ENCODE measurements at regions not wholly inside any gene's neighbourhood (a gene's known extent, or its start where the extent isn't known, plus 50 kb on each side); places are given as distances from the start of the nearest gene placed in this dataset.

DNA sequence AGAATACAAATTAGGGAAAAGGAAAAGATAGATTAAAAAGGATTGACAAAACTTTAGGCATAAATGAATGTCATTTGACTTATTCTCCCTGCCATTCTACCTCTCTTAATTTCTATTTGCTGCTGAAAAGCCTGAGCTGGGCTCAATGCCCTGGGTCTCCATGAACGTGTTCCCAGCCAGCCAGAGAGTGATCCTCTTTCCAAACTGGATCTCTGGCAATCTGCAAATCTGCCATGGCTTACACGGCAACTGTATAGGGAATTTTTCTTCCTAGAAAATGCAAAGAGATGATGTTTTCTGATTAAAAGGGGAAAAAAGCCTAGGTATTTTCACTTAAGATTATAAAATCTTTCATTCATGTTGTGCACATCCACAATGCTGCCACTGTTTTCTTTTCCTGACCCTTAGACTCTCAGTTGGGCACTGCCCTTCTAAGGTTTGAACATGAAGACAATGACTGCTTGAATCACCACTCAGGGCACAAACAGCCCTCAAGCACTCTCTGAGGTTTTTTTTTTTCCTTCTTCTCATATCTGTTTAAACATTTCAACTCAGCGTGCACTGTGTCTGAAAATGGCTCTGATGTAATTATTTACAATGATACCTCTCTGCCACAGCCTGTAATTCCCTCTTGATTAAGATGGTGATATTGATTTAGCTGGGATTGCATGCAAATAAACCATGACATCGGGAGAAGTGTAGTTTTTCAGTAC is 60.3 kb downstream of the DACT1 start:
- DNase-seq (ENCODE audit: low read depth in 2 of 2): no peak

DNA sequence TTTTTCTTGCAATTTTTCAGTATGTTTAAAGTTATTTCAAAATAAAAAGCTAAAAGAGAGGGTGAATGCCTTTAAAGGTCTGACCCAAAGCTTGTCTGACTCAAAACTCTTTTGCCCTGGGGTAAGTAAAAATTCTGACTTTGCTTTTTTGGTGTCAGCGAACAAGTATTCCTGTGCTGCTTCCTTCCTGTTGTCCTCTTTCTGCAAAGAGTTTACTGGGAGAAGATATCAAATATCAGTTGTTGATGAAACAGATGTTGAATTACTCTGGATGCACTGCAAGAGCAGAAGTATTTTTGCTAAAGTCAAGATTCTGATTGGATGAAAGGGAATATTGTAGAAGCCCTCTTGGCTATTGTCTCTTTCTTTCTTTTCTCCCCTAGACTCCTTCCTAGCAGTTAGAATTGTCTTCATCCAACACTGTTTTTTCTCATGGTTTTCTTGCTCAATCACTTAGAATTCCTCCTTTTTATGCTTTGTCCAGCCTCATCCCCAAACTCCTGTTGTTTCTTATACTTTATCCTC is 62.0 kb downstream of the DACT1 start:
- no peak for DNase-seq (ENCODE audit: low read depth in 2 of 2)

DNA sequence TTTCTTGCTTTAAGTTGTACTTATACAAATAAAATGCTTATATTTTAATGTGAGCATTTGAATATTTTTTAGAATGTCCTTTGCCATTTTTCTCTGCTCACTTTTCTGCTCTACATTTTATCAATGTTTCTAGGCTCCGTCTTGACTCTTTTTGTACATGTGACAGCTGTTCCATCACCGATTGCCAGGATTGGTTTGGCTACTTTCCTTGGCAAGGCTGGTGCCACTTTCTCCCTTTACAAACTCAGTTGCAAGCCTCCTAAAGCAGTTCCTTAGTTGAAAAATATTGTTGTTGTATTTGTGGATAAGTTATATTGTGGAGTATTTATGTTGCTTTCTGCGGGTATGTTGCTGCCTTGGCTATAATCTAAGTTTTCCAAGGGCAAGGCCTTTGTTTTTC is 63.4 kb downstream of the DACT1 start:
- DNase-seq (ENCODE audit: low read depth in 2 of 2): no peak

DNA sequence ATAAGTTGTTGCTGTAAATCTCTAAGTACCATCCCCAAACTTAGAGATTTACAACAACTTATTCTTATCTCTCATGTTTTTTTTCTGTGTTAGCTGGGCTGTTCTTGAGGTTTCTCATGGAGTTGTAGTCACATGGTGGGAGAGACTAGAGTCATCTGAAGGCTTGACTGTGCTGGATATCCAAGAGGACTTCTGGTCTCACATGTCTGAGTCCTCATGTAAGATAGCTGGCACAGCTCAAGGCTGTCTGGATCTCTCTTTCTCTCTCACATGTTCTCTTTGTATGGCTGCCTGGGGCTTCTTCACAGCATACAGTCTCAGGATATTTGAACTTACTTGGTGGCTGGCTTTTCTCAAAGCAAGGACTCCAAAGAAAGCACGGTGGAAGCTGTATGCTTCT is 63.8 kb downstream of the DACT1 start:
- DNase-seq (ENCODE audit: low read depth in 2 of 2): no peak

DNA sequence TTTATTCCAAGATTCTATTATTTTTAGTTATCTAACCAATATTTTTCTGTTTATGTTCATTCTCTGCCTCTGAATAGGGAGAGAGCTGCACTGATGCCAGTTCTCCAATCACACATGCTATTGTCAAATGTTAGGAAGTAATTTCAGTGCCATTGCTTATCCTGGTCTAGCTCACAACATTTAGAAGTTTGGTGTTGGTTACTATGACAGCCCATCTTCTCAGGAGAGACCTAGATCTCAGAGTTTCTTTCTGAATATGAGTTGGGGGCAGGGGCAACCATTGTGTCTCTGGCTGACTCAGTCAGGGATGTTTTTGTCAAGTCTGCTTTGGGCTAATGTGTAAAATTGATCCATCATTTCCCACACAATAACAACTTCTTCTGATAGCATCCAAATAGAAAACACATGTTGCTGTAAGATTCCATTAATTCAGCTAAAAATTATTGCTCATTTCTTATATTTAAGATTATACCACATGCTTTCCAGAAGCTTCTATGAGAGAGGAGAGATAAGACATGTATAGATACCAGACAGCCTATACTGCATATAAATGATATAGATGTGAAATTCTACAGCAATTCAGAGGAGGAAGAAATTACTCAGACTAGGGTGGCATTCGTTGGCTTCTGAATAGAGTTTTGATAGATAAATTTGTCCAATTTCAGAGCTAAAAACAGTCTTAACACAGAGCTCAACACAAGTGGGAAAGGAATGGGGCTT is 64.8 kb downstream of the DACT1 start:
- DNase-seq (ENCODE audit: low read depth in 2 of 2): no peak

DNA sequence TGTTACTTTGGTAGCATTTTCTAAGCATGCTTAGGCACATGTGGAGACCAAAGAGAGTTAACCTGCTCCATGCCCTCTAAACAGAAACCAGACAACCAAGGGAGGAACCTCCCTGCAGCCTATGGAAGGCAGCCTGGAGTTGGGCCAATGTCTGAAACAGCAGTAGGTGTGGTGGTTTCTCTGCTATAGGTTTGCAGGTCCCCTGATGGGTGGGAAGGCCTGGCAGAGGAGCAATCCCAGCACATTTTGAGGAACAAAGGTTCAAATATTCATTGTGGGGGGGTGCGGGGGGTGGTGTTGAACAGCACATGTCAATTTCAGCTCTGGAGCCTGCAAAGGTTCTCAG is 65.4 kb downstream of the DACT1 start:
- DNase-seq (ENCODE audit: low read depth in 2 of 2): no peak

DNA sequence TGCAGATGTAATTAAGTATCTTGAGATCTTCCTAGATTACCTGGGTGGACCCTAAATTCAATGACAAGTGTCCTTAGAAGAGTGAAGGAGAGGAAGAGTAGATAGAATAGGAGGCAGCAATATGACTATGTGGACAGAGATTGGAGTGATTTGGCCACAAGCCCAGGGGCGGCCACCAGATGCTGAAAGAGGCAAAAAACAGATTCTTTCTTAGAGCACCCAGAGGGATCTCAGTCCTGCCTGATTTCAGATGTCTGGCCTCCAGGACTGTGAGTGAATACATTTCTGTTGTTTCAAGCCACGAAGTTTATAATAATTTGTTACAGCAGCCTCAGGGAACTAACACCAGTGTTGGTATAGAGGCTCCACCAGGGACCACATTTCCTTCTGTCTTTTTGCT is 67.3 kb downstream of the DACT1 start:
- DNase-seq (ENCODE audit: low read depth in 2 of 2): no peak

DNA sequence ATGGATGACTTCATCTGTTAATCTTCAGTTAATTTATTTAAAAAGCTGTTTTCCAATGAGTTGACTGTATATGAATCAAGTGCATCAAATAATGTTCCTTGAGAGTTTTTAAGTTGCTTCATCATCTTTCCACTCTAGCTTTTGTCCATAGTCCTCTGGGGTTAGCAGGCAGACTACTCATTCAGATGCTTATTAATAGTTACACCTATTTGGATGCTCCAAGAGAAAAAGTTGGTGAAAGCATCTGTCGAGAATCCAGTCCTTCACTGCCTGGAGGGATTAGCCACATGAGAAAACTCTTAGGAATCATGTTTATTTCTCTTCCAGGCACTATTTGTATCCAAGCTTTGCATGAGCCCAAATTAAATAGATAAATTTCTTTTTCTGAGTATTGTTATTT is 70.2 kb downstream of the DACT1 start:
- DNase-seq (ENCODE audit: low read depth in 2 of 2): no peak

DNA sequence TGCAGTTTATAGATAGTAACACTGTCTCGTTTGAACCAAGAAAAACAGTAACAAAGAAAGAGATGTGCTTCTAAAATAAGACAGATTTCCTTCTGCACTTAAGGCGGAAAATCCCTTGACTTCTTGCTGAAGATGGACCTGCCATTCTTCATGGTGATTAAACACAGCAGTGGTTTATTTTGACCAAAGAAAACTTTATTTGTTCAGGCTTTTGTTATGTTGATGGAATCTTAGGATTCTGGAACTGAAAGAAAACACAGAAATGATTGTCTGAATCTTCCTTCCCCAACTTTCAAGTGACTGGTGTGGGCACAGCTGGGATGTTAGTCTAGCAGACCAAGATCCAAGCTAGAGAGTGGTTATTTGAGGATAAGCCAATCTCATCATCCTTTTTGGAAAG is 72.2 kb downstream of the DACT1 start:
- no peak for DNase-seq (ENCODE audit: low read depth in 2 of 2)

DNA sequence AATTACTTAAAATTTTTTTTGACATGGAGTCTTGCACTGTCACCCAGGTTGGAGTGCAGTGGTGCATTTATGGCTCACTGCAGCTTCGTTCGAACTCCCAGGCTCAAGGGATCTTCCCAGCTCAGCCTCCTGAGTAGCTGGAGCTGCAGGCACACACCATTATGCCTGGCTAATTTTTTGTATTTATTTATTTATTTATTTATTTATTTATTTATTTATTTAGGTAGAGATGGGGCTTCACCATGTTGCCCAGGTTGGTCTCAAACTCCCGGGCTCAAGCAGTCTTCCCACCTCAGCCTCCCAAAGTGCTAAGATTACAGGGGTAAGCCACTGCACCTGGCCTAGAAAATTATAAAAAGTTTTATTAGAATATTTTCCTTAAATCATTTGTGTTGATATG is 73.6 kb downstream of the DACT1 start:
- DNase-seq (ENCODE audit: low read depth in 2 of 2): no peak

DNA sequence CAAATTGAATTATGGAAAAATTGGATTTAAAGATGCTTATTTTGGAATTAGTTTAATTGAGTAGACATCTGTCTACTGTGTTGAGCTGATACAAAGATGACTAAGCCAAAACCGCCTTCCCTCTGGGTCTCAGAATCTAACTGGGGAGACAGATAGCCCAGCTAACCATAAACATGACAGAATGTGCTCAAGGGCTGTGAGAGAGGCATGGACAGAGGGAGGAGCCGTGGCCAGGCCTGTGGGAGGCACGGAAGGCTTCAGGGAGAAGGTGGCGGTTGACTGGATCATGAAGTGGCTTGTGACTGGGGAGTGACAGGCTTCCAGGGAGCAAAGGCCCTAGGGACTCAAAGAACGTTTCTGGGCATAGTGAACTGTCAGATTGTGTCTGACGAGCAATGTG is 74.6 kb downstream of the DACT1 start:
- DNase-seq (ENCODE audit: low read depth in 2 of 2): no peak

DNA sequence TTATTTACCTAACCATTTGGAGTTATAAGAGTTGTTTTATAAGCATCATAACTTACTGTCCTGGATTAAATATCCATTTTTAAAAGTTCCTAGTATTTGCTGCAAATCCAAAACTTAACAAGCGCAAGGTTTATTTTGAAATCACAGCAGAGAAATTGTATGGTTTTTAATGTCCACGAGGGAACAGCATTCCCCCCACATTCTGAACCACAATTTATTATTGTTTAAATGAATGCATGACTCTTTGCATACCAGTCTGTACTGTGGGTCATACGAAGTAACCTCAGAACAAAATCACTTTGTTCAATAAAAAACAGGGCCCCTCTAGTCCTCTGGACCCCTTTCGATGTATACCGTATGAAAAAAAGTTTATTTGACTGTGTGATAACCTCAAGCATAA is 75.9 kb downstream of the DACT1 start:
- no peak for DNase-seq (ENCODE audit: low read depth in 2 of 2)

DNA sequence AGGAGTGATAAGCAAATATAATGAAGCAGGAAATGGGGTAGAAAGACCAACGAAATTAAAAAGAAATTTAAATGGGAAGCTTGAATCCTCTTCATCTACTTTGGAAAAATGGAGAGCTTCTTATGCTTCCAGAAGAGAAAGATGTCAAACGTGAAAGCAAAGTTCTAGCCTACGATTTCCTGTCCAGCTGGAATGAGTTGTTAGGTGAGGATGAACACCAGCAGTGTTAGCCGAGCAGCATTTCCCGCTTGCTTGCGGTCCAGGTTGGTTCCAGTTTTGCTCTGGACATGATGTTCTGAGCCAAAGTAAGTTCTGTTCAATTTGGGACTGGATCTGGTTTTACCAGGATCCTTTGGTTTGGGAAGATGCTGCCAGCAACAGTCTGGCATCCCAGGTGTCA is 78.9 kb downstream of the DACT1 start:
- no peak for DNase-seq (ENCODE audit: low read depth in 2 of 2)

DNA sequence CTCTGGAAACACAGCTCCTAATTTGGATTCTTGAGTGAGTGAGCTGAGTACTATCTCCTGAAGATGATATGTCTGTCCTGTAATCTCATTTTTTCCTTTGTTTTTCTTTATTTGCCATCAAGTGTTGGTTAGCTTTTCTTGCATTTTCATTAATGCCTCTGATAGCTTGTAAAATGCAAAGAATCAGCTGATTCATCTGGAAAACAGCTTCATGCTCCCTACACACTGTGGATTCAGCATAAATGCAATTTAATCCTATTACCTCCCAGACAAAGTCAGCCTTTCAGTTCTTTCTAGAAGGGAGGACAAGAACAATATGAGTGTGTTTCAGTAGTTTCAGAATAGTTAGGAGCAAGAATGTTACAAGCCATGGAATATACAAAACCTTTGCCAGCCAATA is 79.4 kb downstream of the DACT1 start:
- no peak for DNase-seq (ENCODE audit: low read depth in 2 of 2)

DNA sequence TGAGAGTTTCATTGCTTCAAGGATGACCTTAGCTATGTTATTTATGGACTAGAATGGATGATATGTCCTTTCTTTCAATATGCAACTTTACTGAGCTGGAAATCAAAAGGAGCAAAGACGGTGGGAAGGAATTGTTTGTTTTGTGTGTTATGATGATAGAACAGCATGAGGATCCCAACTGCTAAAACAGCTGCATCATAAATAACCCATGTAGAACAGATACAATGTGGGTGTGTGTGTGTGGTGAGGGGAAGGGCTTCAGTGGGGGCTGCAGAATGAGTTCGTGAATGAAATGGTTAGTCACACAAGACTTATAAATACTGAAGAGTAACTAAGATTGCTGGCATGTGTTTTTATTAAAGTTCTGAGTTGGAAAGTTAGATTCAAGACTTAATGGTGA is 80.1 kb downstream of the DACT1 start:
- no peak for DNase-seq (ENCODE audit: low read depth in 2 of 2)

DNA sequence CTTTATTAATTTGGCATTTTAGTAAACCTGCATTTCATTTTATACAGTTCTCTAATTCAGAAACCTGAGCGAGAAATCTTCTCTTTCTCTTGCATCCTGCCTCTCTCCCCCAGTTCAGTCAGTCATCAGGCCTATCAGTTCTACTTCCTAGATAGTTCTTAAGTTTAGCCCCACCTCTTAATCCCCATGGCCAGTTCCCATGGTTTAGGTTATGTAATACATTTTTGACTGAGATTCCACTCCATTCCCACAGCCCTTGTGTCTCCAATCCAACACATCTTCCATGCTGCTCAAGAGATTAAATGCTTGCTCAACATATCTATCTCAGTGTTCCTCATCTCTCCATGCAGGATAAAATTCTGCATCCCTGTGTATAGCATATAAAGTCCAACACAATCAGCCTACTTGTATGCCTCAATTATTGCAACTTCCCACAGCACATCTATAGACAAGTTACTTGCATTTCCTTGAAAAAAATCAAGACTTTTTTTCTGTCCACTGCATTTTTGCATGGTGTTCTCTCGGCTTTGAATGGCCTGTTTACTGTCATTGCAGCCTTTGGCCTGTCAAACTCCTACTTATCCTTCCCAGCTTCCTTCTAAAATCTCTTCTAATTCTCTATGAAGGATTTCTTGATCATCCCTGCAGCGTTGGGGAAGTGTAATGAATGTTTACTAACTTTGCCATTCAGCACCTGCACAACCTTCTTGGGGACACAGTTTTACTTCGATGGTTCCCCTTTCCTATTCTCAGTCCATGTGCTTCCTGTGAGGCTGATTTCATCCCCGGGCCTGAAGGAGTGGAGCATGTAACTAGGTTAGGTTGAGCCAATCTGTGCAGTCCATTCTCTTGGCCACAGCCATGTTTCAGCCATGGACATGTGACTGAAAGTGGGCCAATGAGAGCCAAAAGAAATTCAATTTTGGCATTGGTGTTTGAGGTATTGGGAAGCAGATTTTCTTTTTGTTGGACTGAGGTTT is 80.8 kb downstream of the DACT1 start:
- no peak for DNase-seq (ENCODE audit: low read depth in 2 of 2)

DNA sequence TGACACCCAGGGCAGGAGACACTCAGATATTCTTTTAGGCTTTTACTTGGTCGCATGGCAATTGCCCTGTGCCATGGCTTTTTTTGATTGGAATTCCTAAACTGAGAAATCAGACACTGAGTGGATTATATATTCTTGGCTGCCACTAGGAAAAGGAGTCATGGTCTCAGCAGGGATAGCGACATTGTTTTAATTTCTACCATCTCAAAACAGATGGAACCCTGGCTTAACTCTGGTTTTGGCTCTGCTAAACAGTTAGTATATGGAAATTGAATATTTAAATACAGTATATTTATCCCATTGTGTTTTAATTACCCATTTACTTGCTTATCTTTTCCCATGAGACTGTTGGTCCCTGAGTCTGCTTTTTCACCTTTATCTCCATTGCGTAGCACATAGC is 84.0 kb downstream of the DACT1 start:
- no peak for DNase-seq (ENCODE audit: low read depth in 2 of 2)

DNA sequence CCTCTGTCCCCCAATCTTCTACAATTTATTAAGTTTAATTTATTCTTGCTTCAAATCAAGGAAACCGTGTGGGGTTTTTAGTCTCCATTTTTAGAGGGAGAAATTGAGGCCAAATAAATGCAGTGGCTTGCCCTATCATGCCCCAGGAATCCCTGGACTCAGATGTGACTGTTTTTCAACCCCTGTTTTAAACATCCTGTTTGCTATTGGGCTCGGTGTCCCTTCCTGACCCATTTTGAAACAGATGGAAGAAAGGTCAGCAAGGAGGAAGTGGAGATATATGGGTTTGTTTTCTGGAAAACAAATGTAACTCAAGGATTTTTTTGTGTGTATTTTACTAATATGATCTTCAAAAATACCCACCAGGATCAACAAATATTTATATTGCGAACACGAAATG is 84.7 kb downstream of the DACT1 start:
- no peak for DNase-seq (ENCODE audit: low read depth in 2 of 2)

DNA sequence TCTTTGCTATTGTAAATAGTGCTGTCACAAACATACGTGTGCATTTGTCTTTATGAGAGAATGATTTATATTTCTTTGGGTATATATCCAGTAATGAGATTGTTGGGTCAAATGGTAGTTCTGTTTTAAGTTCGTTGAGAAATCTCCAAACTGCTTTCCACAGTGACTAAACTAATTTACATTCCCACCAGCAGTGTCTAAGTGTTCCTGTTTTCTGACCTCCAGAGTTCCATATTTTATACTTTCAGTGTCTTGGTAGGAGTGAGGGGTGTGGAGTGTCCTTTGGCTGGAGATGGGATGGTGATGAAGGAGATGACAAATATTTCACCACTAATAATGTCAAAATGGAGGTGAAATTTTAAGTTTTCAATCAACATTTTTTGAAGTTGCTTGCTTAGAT is 86.4 kb downstream of the DACT1 start:
- no peak for DNase-seq (ENCODE audit: low read depth in 2 of 2)

DNA sequence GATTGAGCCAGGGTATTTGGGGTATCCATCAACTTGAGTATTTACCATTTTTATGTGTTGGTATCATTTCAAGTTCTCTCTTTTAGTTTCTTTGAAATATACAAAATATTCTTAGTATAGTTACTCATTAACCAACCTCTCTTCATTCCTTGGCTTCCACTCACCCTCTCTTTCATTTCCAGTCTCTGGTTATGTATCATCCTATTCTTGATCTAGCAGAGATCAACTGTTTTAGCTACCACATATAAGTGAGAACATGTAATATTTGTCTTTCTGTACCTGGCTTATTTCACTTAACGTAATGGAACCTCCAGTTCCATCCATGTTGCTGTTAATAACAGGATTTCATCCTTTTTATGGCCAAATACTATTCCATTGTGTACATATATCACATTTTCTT is 86.9 kb downstream of the DACT1 start:
- no peak for DNase-seq (ENCODE audit: low read depth in 2 of 2)

DNA sequence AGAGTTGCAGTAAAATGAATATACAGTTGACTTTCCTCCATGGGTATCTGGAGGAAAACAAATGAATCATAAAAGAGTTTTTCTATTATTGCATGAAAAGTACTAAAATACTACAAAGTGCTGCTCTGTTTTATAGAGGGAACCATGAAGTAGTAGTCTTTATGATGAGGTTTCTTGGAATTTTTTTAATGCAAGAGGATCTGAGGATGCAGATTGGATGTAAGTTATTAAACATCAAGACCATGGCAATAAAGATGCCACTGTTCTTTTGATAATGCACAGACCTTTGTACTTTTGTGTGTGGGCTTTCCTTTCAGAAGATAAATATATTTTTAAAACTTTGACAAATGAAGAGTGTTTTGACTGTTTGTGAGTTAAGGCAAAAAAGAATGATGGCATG is 87.5 kb downstream of the DACT1 start:
- DNase-seq (ENCODE audit: low read depth in 2 of 2): no peak

DNA sequence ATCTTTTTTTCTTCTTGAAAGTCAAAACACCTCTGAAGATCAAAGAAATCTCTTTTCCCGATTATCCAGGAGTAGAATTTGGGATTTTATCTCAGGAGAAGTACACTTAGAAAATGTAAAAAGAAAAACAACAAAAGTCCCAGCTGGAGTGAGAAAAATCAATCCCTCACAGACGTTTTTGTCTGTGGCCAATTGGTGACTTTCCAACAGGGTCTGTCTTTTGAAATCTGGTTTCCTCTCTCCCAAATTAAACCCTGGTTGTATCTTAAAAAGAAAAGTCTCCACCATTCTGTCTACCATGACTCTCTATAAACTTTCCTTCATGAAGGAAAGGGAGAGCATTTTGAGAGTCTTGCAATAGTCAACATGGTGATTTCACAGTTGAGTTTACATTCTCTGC is 88.1 kb downstream of the DACT1 start:
- DNase-seq (ENCODE audit: low read depth in 2 of 2): no peak

All from stimulated activated CD8-positive, alpha-beta memory T cell treated with anti-CD3 and anti-CD28 coated beads, Interleukin-2, amount 100 ng/mL, for 1 hour (primary cell).